ENCODE measurements at regions not wholly inside any gene's neighbourhood (a gene's known extent, or its start where the extent isn't known, plus 50 kb on each side); places are given as distances from the start of the nearest gene placed in this dataset.

GRCh38 chr6:156082012-156082411, 626.4 kb upstream of the NOX3 start:
- in situ Hi-C loops (cut with MboI; ENCODE audit: low pct_unique_long_range_greater_than_20kb, low sequenced_read_pairs) = no loop called here
- no peak for DNase-seq

- no peak for DNase-seq
- in situ Hi-C loops (cut with MboI; ENCODE audit: low pct_unique_long_range_greater_than_20kb, low sequenced_read_pairs) = no loop called here
These were observed 624.7 kb upstream of the NOX3 start for GRCh38 chr6:156080371-156080770.

GRCh38 chr6:156068881-156069280, 613.2 kb upstream of the NOX3 start:
- in situ Hi-C loops (cut with MboI; ENCODE audit: low pct_unique_long_range_greater_than_20kb, low sequenced_read_pairs) = no loop called here
- no peak for DNase-seq

- no peak for DNase-seq
- in situ Hi-C loops (cut with MboI; ENCODE audit: low pct_unique_long_range_greater_than_20kb, low sequenced_read_pairs) = no loop called here
These were observed 610.2 kb upstream of the NOX3 start for GRCh38 chr6:156065849-156066248.

GRCh38 chr6:156062091-156062563, 606.5 kb upstream of the NOX3 start:
- no peak for DNase-seq
- in situ Hi-C loops (cut with MboI; ENCODE audit: low pct_unique_long_range_greater_than_20kb, low sequenced_read_pairs) = no loop called here

- no peak for DNase-seq
- in situ Hi-C loops (cut with MboI; ENCODE audit: low pct_unique_long_range_greater_than_20kb, low sequenced_read_pairs) = no loop called here
These were observed 605.8 kb upstream of the NOX3 start for GRCh38 chr6:156061465-156061864.

- in situ Hi-C loops (cut with MboI; ENCODE audit: low pct_unique_long_range_greater_than_20kb, low sequenced_read_pairs) = no loop called here
- peak; percentile 8 for DNase-seq
These were observed 604.4 kb upstream of the NOX3 start for GRCh38 chr6:156060013-156060412.

GRCh38 chr6:156058356-156058755, 602.7 kb upstream of the NOX3 start:
- no peak for DNase-seq
- in situ Hi-C loops (cut with MboI; ENCODE audit: low pct_unique_long_range_greater_than_20kb, low sequenced_read_pairs) = no loop called here

- DNase-seq = no peak
These were observed 602.2 kb upstream of the NOX3 start for GRCh38 chr6:156057869-156058268.

GRCh38 chr6:156056085-156056484, 600.4 kb upstream of the NOX3 start:
- in situ Hi-C loops (cut with MboI; ENCODE audit: low pct_unique_long_range_greater_than_20kb, low sequenced_read_pairs) = no loop called here
- DNase-seq = no peak

More at GRCh38 chr6:156057869-156058268, 602.2 kb upstream of the NOX3 start:
- in situ Hi-C loops (cut with MboI; ENCODE audit: low pct_unique_long_range_greater_than_20kb, low sequenced_read_pairs) = no loop called here

GRCh38 chr6:156053626-156054025, 598.0 kb upstream of the NOX3 start:
- DNase-seq = no peak
- in situ Hi-C loops (cut with MboI; ENCODE audit: low pct_unique_long_range_greater_than_20kb, low sequenced_read_pairs) = no loop called here

GRCh38 chr6:156046841-156047449, 591.3 kb upstream of the NOX3 start:
- in situ Hi-C loops (cut with MboI; ENCODE audit: low pct_unique_long_range_greater_than_20kb, low sequenced_read_pairs) = no loop called here
- DNase-seq = no peak

GRCh38 chr6:156046268-156046665, 590.6 kb upstream of the NOX3 start:
- DNase-seq = no peak
- in situ Hi-C loops (cut with MboI; ENCODE audit: low pct_unique_long_range_greater_than_20kb, low sequenced_read_pairs) = no loop called here

- DNase-seq = no peak
- in situ Hi-C loops (cut with MboI; ENCODE audit: low pct_unique_long_range_greater_than_20kb, low sequenced_read_pairs) = no loop called here
These were observed 590.0 kb upstream of the NOX3 start for GRCh38 chr6:156045401-156046267.

GRCh38 chr6:156033598-156033997, 578.0 kb upstream of the NOX3 start:
- in situ Hi-C loops (cut with MboI; ENCODE audit: low pct_unique_long_range_greater_than_20kb, low sequenced_read_pairs) = no loop called here

GRCh38 chr6:156031516-156031915, 575.9 kb upstream of the NOX3 start:
- in situ Hi-C loops (cut with MboI; ENCODE audit: low pct_unique_long_range_greater_than_20kb, low sequenced_read_pairs) = no loop called here
- no peak for DNase-seq

More at GRCh38 chr6:156033598-156033997, 578.0 kb upstream of the NOX3 start:
- DNase-seq = no peak

GRCh38 chr6:156030053-156030452, 574.4 kb upstream of the NOX3 start:
- no peak for DNase-seq
- in situ Hi-C loops (cut with MboI; ENCODE audit: low pct_unique_long_range_greater_than_20kb, low sequenced_read_pairs) = no loop called here

GRCh38 chr6:156029286-156029985, 573.8 kb upstream of the NOX3 start:
- in situ Hi-C loops (cut with MboI; ENCODE audit: low pct_unique_long_range_greater_than_20kb, low sequenced_read_pairs) = no loop called here
- no peak for DNase-seq

GRCh38 chr6:156028335-156029131, 572.9 kb upstream of the NOX3 start:
- in situ Hi-C loops (cut with MboI; ENCODE audit: low pct_unique_long_range_greater_than_20kb, low sequenced_read_pairs) = no loop called here
- no peak for DNase-seq

Data from KBM-7 (cell line).